HCT116 (cell line): ENCODE measurements at regions not wholly inside any gene's neighbourhood (a gene's known extent, or its start where the extent isn't known, plus 50 kb on each side); places are given as distances from the start of the nearest gene placed in this dataset.
"Not testable (repeated sequence)": the region's sequence is repeated elsewhere in the genome, so short reads cannot be mapped to it uniquely, and the experiment has no call there.

Experiments used
- ATAC-seq: fragments of 200-7000 bp; cut with Tn5 transposase; 2 replicates; pipeline ENCODE4 v1.9.1; 2020; ENCODE audit warnings: mild to moderate bottlenecking, moderate library complexity
- BruUV-seq: library from RNA; stranded (reverse); fragments of 400-500 nt; replicated peaks from 2 replicates; lab custom pipeline; 2021; lab: Mats Ljungman, UMichigan
- CTCF ChIA-PET: fragments of 300-600 bp; sonication (Branson Sonifier 250); formaldehyde crosslinking; loops from one replicate; lab custom pipeline; 2021; ENCODE audit warnings: antibody characterized with exemption; lab: Charles Lee
- POLR2A ChIA-PET: fragments of 300-600, 350-600 bp; sonication (Branson Sonifier 250); formaldehyde crosslinking; loops from one replicate; lab custom pipeline; 2021; ENCODE audit warnings: antibody characterized with exemption; lab: Charles Lee
- RAD21 ChIA-PET, 2 experiments: fragments of 300-600 bp; sonication (Branson Sonifier 250); formaldehyde crosslinking; loops; one replicate each; lab custom pipeline; 2023; ENCODE audit warnings: low total read pairs in 2 of 2; ENCODE audit not compliant: uncharacterized antibody in 2 of 2, unreplicated experiment in 2 of 2, low non-redundant PET in 1 of 2; lab: Charles Lee
- DNase-seq: peaks from one replicate; pipeline ENCODE4 v3.0.0-alpha.2; 2010; ENCODE audit warnings: low read depth, low spot score
- H2AFZ ChIP-seq: fragments of 200-600 bp; shearing (Covaris generic), sonication (generic); 2 replicates; pipeline ENCODE4 v1.6.1; 2017; ENCODE audit warnings: low read depth, mixed run types, mixed read lengths, antibody characterized with exemption, low read length; ENCODE audit not compliant: poor library complexity, severe bottlenecking
- H3K27ac ChIP-seq: 2 replicates; pipeline ENCODE4 v1.5.1; 2012; ENCODE audit warnings: low read depth, low read length
- H3K27me3 ChIP-seq: fragments of 200-600 bp; sonication (generic); 2 replicates; pipeline ENCODE4 v1.6.1; 2016; ENCODE audit warnings: mixed run types, low read length, mixed read lengths; ENCODE audit not compliant: insufficient read depth
- H3K36me3 ChIP-seq, 2 experiments: fragments of 200-500 bp in 1 of 2; fragments of 200-600 bp in 1 of 2; sonication (Bioruptor generic) in 1 of 2; sonication (generic) in 1 of 2; 2 replicates each; pipeline versions ENCODE4 v1.5.1 to v1.6.1; 2014 to 2016; ENCODE audit warnings: low read length in 2 of 2, inconsistent platforms in 1 of 2, mixed read lengths in 1 of 2, mixed run types in 1 of 2; ENCODE audit not compliant: insufficient read depth in 2 of 2, control insufficient read depth in 1 of 2
- H3K4me1 ChIP-seq, 2 experiments: fragments of 200-600 bp in 1 of 2; sonication (generic) in 1 of 2; 2 replicates each; pipeline versions ENCODE4 v1.5.1 to v1.6.1; 2012 to 2017; ENCODE audit warnings: low read length in 2 of 2, inconsistent platforms in 1 of 2, mild to moderate bottlenecking in 1 of 2, mixed read lengths in 1 of 2, mixed run types in 1 of 2, moderate library complexity in 1 of 2; ENCODE audit not compliant: insufficient read depth in 2 of 2, control insufficient read depth in 1 of 2
- H3K4me2 ChIP-seq: fragments of 200-600 bp; sonication (generic); 2 replicates; pipeline ENCODE4 v1.6.1; 2017; ENCODE audit warnings: mixed run types, low read length, mixed read lengths
- H3K4me3 ChIP-seq, 2 experiments: fragments of 200-600 bp in 1 of 2; sonication (generic) in 1 of 2; replicated peaks in 1 of 2; 2 replicates each; pipeline ENCODE4 v1.5.1; 2011 to 2016; ENCODE audit warnings: low read length in 2 of 2, control low read depth in 1 of 2, low read depth in 1 of 2, mild to moderate bottlenecking in 1 of 2, mixed read lengths in 1 of 2, mixed run types in 1 of 2
- H3K79me2 ChIP-seq: fragments of 200-600 bp; sonication (generic); 2 replicates; pipeline ENCODE4 v1.6.1; 2017; ENCODE audit warnings: mild to moderate bottlenecking, mixed run types, low read length, moderate library complexity, mixed read lengths; ENCODE audit not compliant: insufficient read depth
- H3K9ac ChIP-seq: fragments of 200-600 bp; sonication (generic); 2 replicates; pipeline ENCODE4 v1.6.1; 2016; ENCODE audit warnings: low read length, mixed read lengths
- H3K9me2 ChIP-seq: fragments of 200-600 bp; sonication (generic), shearing (Covaris generic); 2 replicates; pipeline ENCODE4 v1.6.1; 2017; ENCODE audit warnings: mixed run types, mild to moderate bottlenecking, moderate library complexity; ENCODE audit not compliant: insufficient read depth
- H3K9me3 ChIP-seq, 2 experiments: fragments of 200-500 bp in 1 of 2; fragments of 200-600 bp in 1 of 2; sonication (Bioruptor generic) in 1 of 2; sonication (generic) in 1 of 2; 2 replicates each; pipeline ENCODE4 v1.6.1; 2014 to 2017; ENCODE audit warnings: low read length in 2 of 2, mixed read lengths in 2 of 2, inconsistent platforms in 1 of 2, low read depth in 1 of 2, mild to moderate bottlenecking in 1 of 2, mixed run types in 1 of 2, moderate library complexity in 1 of 2; ENCODE audit not compliant: control insufficient read depth in 1 of 2, insufficient read depth in 1 of 2
- H4K20me1 ChIP-seq: fragments of 200-600 bp; sonication (generic), shearing (Covaris generic); 2 replicates; pipeline ENCODE4 v1.6.1; 2017; ENCODE audit warnings: mixed run types, mild to moderate bottlenecking, moderate library complexity; ENCODE audit not compliant: insufficient read depth
- CBX3 ChIP-seq: IDR thresholded peaks from 2 replicates; pipeline ENCODE4 v1.6.1; 2012; ENCODE audit warnings: low read depth
- EGR1 ChIP-seq: IDR thresholded peaks from 2 replicates; pipeline ENCODE4 v1.6.1; 2012; ENCODE audit warnings: low read depth
- ELF1 ChIP-seq: IDR thresholded peaks from 2 replicates; pipeline ENCODE4 v1.6.1; 2012; ENCODE audit warnings: low read depth, borderline replicate concordance
- EZH2 ChIP-seq: fragments of 200-600 bp; sonication (generic); IDR thresholded peaks from 2 replicates; pipeline ENCODE4 v1.6.1; 2017; ENCODE audit warnings: antibody characterized with exemption, mixed run types
- POLR2A ChIP-seq: IDR thresholded peaks from 2 replicates; pipeline ENCODE4 v1.7.0; 2011; ENCODE audit warnings: borderline replicate concordance; ENCODE audit not compliant: insufficient read depth, insufficient read length; ENCODE audit errors: extremely low read depth
- POLR2AphosphoS5 ChIP-seq: IDR thresholded peaks from 2 replicates; pipeline ENCODE4 v1.6.1; 2011; ENCODE audit warnings: mild to moderate bottlenecking, low read depth, low read length, moderate library complexity
- RAD21 ChIP-seq: IDR thresholded peaks from 2 replicates; pipeline ENCODE4 v1.6.1; 2012; ENCODE audit warnings: low read depth, mild to moderate bottlenecking
- SIN3A ChIP-seq: IDR thresholded peaks from 2 replicates; pipeline ENCODE4 v1.6.1; 2012; ENCODE audit warnings: low read depth
- SRF ChIP-seq: IDR thresholded peaks from 2 replicates; pipeline ENCODE4 v1.6.1; 2012; ENCODE audit warnings: low read depth
- TCF7L2 ChIP-seq: IDR thresholded peaks from 2 replicates; pipeline ENCODE4 v1.7.0; 2011; ENCODE audit warnings: borderline replicate concordance, inconsistent platforms; ENCODE audit not compliant: insufficient read depth, insufficient read length; ENCODE audit errors: extremely low read depth
- ZFX ChIP-seq: fragments of 450-650 bp; IDR thresholded peaks from 2 replicates; pipeline ENCODE4 v1.6.1; 2017
- ZNF274 ChIP-seq: fragments of 200-500 bp; sonication (Bioruptor generic); IDR thresholded peaks from 2 replicates; pipeline ENCODE4 v1.6.1; 2014; ENCODE audit warnings: mild to moderate bottlenecking, low read depth, low read length, inconsistent platforms
- intact Hi-C: fragments of 100-400 bp; cut with micrococcal nuclease; formaldehyde crosslinking; loops from 2 replicates; pipeline ENCODE4 v1.10.0; 2022
- TF ChIP-seq, protein P1 (sequence below): IDR thresholded peaks from 2 replicates; pipeline ENCODE4 v1.6.1; 2012
- TF ChIP-seq, protein P2 (sequence below): IDR thresholded peaks from 2 replicates; pipeline ENCODE4 v1.6.1; 2012
- TF ChIP-seq, protein P3 (sequence below): IDR thresholded peaks from 2 replicates; pipeline ENCODE4 v1.6.1; 2012; ENCODE audit warnings: low read depth
- TF ChIP-seq, protein P4 (sequence below), 3 experiments: fragments of 200-600 bp in 1 of 3; sonication (generic) in 1 of 3; IDR thresholded peaks in 2 of 3; conservative IDR thresholded peaks in 1 of 3; 2 replicates each; pipeline ENCODE4 v1.5.1; 2012 to 2017; ENCODE audit warnings: low read depth in 2 of 3, low read length in 2 of 3, antibody characterized with exemption in 1 of 3, borderline replicate concordance in 1 of 3, control low read depth in 1 of 3, mild to moderate bottlenecking in 1 of 3, mixed read lengths in 1 of 3, mixed run types in 1 of 3, moderate library complexity in 1 of 3; ENCODE audit not compliant: insufficient read depth in 1 of 3

DNA sequence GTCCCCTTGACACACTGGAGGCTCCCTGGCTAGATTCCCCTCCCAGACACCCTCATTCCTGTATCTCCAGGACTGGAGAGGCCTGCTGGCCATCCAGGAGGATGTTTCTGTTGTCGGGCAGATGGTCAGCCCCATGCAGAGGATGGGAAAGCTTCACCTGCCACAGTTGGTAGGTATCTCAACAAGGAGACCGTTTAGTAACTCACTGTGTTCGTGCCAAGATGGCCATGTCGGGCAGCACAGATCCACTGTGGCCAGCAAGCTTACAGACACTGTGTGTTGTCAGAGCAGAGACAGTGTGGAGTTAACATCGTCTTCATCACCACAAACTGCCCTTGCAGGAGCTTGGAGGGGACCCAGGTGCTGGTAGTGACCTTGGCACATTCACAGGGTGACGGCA lies 390.9 kb downstream of the SEC14L1 start:
- no peak overlapping the region for H3K4me2 ChIP-seq
- no peak for TF ChIP-seq POLR2A
- TF ChIP-seq, protein P1, sequence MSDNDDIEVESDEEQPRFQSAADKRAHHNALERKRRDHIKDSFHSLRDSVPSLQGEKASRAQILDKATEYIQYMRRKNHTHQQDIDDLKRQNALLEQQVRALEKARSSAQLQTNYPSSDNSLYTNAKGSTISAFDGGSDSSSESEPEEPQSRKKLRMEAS, result no peak
- TF ChIP-seq, protein P2, sequence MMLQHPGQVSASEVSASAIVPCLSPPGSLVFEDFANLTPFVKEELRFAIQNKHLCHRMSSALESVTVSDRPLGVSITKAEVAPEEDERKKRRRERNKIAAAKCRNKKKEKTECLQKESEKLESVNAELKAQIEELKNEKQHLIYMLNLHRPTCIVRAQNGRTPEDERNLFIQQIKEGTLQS, result no peak
- TF ChIP-seq TCF7L2, result no peak
- no peak for TF ChIP-seq EGR1
- TF ChIP-seq ZNF274, result no peak
- TF ChIP-seq SRF, result no peak
- TF ChIP-seq EZH2, result no peak
- no peak for TF ChIP-seq RAD21
- no peak for TF ChIP-seq CBX3
- TF ChIP-seq, protein P3, sequence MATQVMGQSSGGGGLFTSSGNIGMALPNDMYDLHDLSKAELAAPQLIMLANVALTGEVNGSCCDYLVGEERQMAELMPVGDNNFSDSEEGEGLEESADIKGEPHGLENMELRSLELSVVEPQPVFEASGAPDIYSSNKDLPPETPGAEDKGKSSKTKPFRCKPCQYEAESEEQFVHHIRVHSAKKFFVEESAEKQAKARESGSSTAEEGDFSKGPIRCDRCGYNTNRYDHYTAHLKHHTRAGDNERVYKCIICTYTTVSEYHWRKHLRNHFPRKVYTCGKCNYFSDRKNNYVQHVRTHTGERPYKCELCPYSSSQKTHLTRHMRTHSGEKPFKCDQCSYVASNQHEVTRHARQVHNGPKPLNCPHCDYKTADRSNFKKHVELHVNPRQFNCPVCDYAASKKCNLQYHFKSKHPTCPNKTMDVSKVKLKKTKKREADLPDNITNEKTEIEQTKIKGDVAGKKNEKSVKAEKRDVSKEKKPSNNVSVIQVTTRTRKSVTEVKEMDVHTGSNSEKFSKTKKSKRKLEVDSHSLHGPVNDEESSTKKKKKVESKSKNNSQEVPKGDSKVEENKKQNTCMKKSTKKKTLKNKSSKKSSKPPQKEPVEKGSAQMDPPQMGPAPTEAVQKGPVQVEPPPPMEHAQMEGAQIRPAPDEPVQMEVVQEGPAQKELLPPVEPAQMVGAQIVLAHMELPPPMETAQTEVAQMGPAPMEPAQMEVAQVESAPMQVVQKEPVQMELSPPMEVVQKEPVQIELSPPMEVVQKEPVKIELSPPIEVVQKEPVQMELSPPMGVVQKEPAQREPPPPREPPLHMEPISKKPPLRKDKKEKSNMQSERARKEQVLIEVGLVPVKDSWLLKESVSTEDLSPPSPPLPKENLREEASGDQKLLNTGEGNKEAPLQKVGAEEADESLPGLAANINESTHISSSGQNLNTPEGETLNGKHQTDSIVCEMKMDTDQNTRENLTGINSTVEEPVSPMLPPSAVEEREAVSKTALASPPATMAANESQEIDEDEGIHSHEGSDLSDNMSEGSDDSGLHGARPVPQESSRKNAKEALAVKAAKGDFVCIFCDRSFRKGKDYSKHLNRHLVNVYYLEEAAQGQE, result no peak
- TF ChIP-seq, protein P4, sequence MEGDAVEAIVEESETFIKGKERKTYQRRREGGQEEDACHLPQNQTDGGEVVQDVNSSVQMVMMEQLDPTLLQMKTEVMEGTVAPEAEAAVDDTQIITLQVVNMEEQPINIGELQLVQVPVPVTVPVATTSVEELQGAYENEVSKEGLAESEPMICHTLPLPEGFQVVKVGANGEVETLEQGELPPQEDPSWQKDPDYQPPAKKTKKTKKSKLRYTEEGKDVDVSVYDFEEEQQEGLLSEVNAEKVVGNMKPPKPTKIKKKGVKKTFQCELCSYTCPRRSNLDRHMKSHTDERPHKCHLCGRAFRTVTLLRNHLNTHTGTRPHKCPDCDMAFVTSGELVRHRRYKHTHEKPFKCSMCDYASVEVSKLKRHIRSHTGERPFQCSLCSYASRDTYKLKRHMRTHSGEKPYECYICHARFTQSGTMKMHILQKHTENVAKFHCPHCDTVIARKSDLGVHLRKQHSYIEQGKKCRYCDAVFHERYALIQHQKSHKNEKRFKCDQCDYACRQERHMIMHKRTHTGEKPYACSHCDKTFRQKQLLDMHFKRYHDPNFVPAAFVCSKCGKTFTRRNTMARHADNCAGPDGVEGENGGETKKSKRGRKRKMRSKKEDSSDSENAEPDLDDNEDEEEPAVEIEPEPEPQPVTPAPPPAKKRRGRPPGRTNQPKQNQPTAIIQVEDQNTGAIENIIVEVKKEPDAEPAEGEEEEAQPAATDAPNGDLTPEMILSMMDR (IDR thresholded peaks at IDR 0.05 in 2 of 3, conservative IDR thresholded peaks at IDR 0.05 in 1 of 3; ENCODE audit: borderline replicate concordance in 1 of 3, insufficient read depth in 1 of 3, low read depth in 2 of 3, low read length in 2 of 3), result no peak
- TF ChIP-seq ELF1, result no peak
- no peak for TF ChIP-seq ZFX
- TF ChIP-seq POLR2AphosphoS5, result no peak
- no peak for TF ChIP-seq SIN3A
- TF ChIP-seq, all 23 proteins: peak for 0
- no peaks in the 10 kb centered on the region for H3K36me3 ChIP-seq
- H3K4me1 ChIP-seq, result no peaks in the 10 kb centered on the region
- POLR2A ChIA-PET, result no interaction called here
- CTCF ChIA-PET, result no interaction called here
- H3K79me2 ChIP-seq, result no peaks in the 10 kb centered on the region
- no peak overlapping the region for H2AFZ ChIP-seq
- no peaks in the 10 kb centered on the region for H4K20me1 ChIP-seq
- H3K27me3 ChIP-seq, result 0 out of 2 replicates have a peak, but pooled peaks cover 3% of the 10 kb centered on the region
- intact Hi-C loops, result no loop called here
- H3K27ac ChIP-seq, result no peak overlapping the region
- RAD21 ChIA-PET, result no interaction called here
- H3K9me2 ChIP-seq, result no peaks in the 10 kb centered on the region
- no peaks in the 10 kb centered on the region for H3K9me3 ChIP-seq
- BruUV-seq, result no TSS peak
- H3K4me3 ChIP-seq, result no peak overlapping the region
- no peak for ATAC-seq
- no peak overlapping the region for H3K9ac ChIP-seq
- no peak for DNase-seq

DNA sequence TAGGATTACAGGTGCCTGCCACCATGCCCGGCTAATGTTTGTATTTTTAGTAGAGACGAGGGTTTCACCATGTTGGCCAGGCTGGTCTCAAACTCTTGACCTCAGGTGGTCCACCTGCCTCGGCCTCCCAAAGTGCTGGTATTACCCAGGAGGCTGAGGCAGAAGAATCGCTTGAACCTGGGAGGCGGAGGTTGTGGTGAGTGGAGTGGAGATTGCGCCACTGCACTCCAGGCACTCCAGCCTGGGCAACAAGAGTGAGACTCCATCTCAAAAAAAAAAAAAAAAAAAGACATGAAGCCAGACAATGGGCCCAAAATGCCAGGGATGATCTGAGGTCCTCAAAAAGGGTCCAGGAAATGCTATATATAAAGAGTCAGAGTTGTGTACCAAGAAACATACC lies 392.9 kb downstream of the SEC14L1 start:
- H3K36me3 ChIP-seq, H3K79me2 ChIP-seq, H3K9ac ChIP-seq, DNase-seq, CTCF ChIA-PET, BruUV-seq, H3K4me1 ChIP-seq, intact Hi-C loops, ATAC-seq, H3K9me2 ChIP-seq, H2AFZ ChIP-seq, H3K4me2 ChIP-seq, POLR2A ChIA-PET, H3K9me3 ChIP-seq, H4K20me1 ChIP-seq, H3K4me3 ChIP-seq, H3K27ac ChIP-seq: not testable (repeated sequence)
- RAD21 ChIA-PET, result interaction anchor here in 1 of 2 experiments (0.6 kb wide), 1 partner anchor 674 kb away, joined by 3 read pairs; no protein-coding TSS in a partner anchor
- H3K27me3 ChIP-seq, result peaks cover 17% of the 10 kb centered on the region; the same call in 1 of the 2 replicates
